ENCODE measurements at regions not wholly inside any gene's neighbourhood (a gene's known extent, or its start where the extent isn't known, plus 50 kb on each side); places are given as distances from the start of the nearest gene placed in this dataset.
A peak's percentile ranks its signal among the peaks of the same experiment; 100 is the strongest.

- WGBS, 2 donors = 0 to 23% methylated on average over 45 to 51 of the region's 51 CpGs
- Histone ChIP-seq H3K27me3 (peaks cover 0 to 17% (median 4%) of the 10 kb centered on the region in 4 donors), H3K4me3 (peak overlapping the region; percentile 24 to 50 (median 30)), H3K4me1 (no peaks in the 10 kb centered on the region), H3K36me3 (no peaks in the 10 kb centered on the region), H3K27ac (no peak overlapping the region), H3K9me3 (no peaks in the 10 kb centered on the region)
- no peak for FAIRE-seq
- peak; percentile 6 to 66 (median 20) for DNase-seq
- intact Hi-C loops (cut with DNase I) = no loop called here
- no peak for TF ChIP-seq CTCF (IDR thresholded peaks at IDR 0.05)
- peak; percentile 62 to 78 (median 74) for ATAC-seq
These were observed 64.3 kb upstream of the CCDC160 start for GRCh38 chrX:134172588-134173259.

GRCh38 chrX:134173541-134174272 lies 63.3 kb upstream of the CCDC160 start:
- no peak for TF ChIP-seq CTCF (IDR thresholded peaks at IDR 0.05)
- H3K36me3 ChIP-seq = no peaks in the 10 kb centered on the region
- DNase-seq (no peak), FAIRE-seq (no peak), ATAC-seq (peak in 3 of 4 donors; percentile 26 to 46 (median 32))
- intact Hi-C loops (cut with DNase I) = no loop called here
- H3K4me3 ChIP-seq = peak overlapping the region in 1 of 4 donors; percentile 50
- 4 to 20% methylated on average over 27 of the region's 27 CpGs for whole genome bisulfite sequencing, 2 donors
- H3K27ac ChIP-seq = no peak overlapping the region
- no peaks in the 10 kb centered on the region for H3K4me1 ChIP-seq
- peaks cover 0 to 13% (median 4%) of the 10 kb centered on the region in 4 donors for H3K27me3 ChIP-seq
- no peaks in the 10 kb centered on the region for H3K9me3 ChIP-seq

- Histone ChIP-seq H3K4me1 (no peaks in the 10 kb centered on the region), H3K27ac (no peak overlapping the region), H3K36me3 (no peaks in the 10 kb centered on the region), H3K27me3 (peaks cover 0 to 9% (median 4%) of the 10 kb centered on the region in 4 donors), H3K9me3 (no peaks in the 10 kb centered on the region), H3K4me3 (no peak overlapping the region)
- FAIRE-seq = no peak
- no peak for DNase-seq
- no peak for TF ChIP-seq CTCF (IDR thresholded peaks at IDR 0.05)
- intact Hi-C loops (cut with DNase I) = no loop called here
- 43 to 49% methylated on average over 4 of the region's 4 CpGs for WGBS, 2 donors
- no peak for ATAC-seq
These were observed 62.7 kb upstream of the CCDC160 start for GRCh38 chrX:134174273-134174660.

- intact Hi-C loops (cut with DNase I) = no loop called here
These were observed 62.1 kb upstream of the CCDC160 start for GRCh38 chrX:134174859-134175258.

More at GRCh38 chrX:134174859-134175258, 62.1 kb upstream of the CCDC160 start:
- no peak for TF ChIP-seq CTCF (IDR thresholded peaks at IDR 0.05)
- DNase-seq = no peak
- peaks cover 0 to 9% (median 4%) of the 10 kb centered on the region in 4 donors for H3K27me3 ChIP-seq
- no peak for FAIRE-seq
- no peak overlapping the region for H3K4me3 ChIP-seq
- WGBS, 2 donors = 64 to 84% methylated on average over 9 of the region's 9 CpGs
- no peaks in the 10 kb centered on the region for H3K4me1 ChIP-seq
- H3K36me3 ChIP-seq = no peaks in the 10 kb centered on the region
- no peak for ATAC-seq
- no peak overlapping the region for H3K27ac ChIP-seq
- H3K9me3 ChIP-seq = no peaks in the 10 kb centered on the region
